ENCODE measurements at regions not wholly inside any gene's neighbourhood (a gene's known extent, or its start where the extent isn't known, plus 50 kb on each side); places are given as distances from the start of the nearest gene placed in this dataset.

- no peaks in the 10 kb centered on the region for H4K20me1 ChIP-seq (ENCODE audit: low read depth, low read length)
- H3K27me3 ChIP-seq (ENCODE audit: low read length), result no peaks in the 10 kb centered on the region
- no peaks in the 10 kb centered on the region for H3K36me3 ChIP-seq (ENCODE audit: low read length)
- no peaks in the 10 kb centered on the region for H3K9me2 ChIP-seq (replicated peaks; ENCODE audit: insufficient read depth, low read length)
- H3K9ac ChIP-seq (ENCODE audit: low read length), result no peak overlapping the region
- H3K4me3 ChIP-seq (ENCODE audit: insufficient read depth, low read length, poor library complexity, severe bottlenecking), result no peak overlapping the region
- H3K79me2 ChIP-seq (ENCODE audit: insufficient read depth, low read length), result no peaks in the 10 kb centered on the region
- no peak for TF ChIP-seq EZH2phosphoT487 (conservative IDR thresholded peaks at IDR 0.05; ENCODE audit: low read length)
- TF ChIP-seq CTCF (IDR thresholded peaks at IDR 0.05; ENCODE audit: insufficient read depth, low read length, poor library complexity, severe bottlenecking), result no peak
- H2AFZ ChIP-seq (ENCODE audit: low read depth, low read length, severe bottlenecking), result no peak overlapping the region
- no peak overlapping the region for H3K4me2 ChIP-seq (ENCODE audit: low read depth, low read length, poor library complexity, severe bottlenecking)
- no peaks in the 10 kb centered on the region for H3K9me3 ChIP-seq (ENCODE audit: insufficient read depth, low read length)
- H3K27ac ChIP-seq (ENCODE audit: low read depth, low read length), result no peak overlapping the region
- H3F3A ChIP-seq (ENCODE audit: insufficient read depth), result no peaks in the 10 kb centered on the region
Observed at GRCh38 chr10:89954061-89954460, 252.7 kb downstream of the KIF20B start.

GRCh38 chr10:89954787-89955566, 253.6 kb downstream of the KIF20B start:
- no peaks in the 10 kb centered on the region for H3K36me3 ChIP-seq (ENCODE audit: low read length)
- no peak overlapping the region for H3K9ac ChIP-seq (ENCODE audit: low read length)
- H3K79me2 ChIP-seq (ENCODE audit: insufficient read depth, low read length), result no peaks in the 10 kb centered on the region
- H3K27ac ChIP-seq (ENCODE audit: low read depth, low read length), result no peak overlapping the region
- no peaks in the 10 kb centered on the region for H3K9me2 ChIP-seq (replicated peaks; ENCODE audit: insufficient read depth, low read length)
- no peak for TF ChIP-seq EZH2phosphoT487 (conservative IDR thresholded peaks at IDR 0.05; ENCODE audit: low read length)
- no peak for TF ChIP-seq CTCF (IDR thresholded peaks at IDR 0.05; ENCODE audit: insufficient read depth, low read length, poor library complexity, severe bottlenecking)
- no peak overlapping the region for H3K4me2 ChIP-seq (ENCODE audit: low read depth, low read length, poor library complexity, severe bottlenecking)
- no peaks in the 10 kb centered on the region for H3K9me3 ChIP-seq (ENCODE audit: insufficient read depth, low read length)
- no peaks in the 10 kb centered on the region for H3K27me3 ChIP-seq (ENCODE audit: low read length)
- H4K20me1 ChIP-seq (ENCODE audit: low read depth, low read length), result no peaks in the 10 kb centered on the region
- H2AFZ ChIP-seq (ENCODE audit: low read depth, low read length, severe bottlenecking), result no peak overlapping the region
- H3K4me3 ChIP-seq (ENCODE audit: insufficient read depth, low read length, poor library complexity, severe bottlenecking), result no peak overlapping the region
- no peaks in the 10 kb centered on the region for H3F3A ChIP-seq (ENCODE audit: insufficient read depth)

DNA sequence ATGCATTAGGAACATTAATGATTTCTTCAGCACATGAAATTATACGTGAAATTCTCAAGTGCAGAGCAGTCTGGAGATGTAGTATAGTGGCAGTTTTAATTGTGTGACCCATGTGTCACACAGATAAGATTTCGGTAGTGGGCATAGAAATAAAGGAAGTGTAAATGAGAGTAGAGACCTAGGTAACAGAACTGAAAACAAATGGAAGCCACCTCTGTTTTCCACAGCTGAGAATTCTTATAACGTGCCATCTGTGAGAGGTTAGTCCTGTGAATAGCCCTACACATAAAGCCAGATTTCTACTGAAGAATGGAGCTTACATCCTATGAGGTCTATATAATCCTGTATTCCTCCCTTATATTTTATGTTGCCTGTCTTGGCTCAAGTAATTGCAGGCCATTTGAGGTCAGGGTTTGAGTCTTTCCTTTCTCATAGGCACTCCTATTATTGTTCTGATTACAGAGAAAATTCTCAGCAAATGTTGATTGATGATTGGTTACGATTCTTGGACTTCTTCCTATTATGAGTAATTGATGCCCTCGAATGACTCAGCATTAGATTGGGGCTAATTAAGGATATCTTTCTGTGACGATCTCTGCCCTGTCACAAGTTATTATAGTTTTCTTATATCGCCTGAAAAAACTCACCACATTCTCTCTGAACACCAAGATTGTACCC, 258.2 kb downstream of the KIF20B start:
- Histone ChIP-seq H3K9me2 (replicated peaks; ENCODE audit: insufficient read depth, low read length) (no peaks in the 10 kb centered on the region), H3K4me3 (ENCODE audit: insufficient read depth, low read length, poor library complexity, severe bottlenecking) (no peak overlapping the region), H3K9ac (ENCODE audit: low read length) (no peak overlapping the region), H4K20me1 (ENCODE audit: low read depth, low read length) (no peaks in the 10 kb centered on the region), H3K27ac (ENCODE audit: low read depth, low read length) (no peak overlapping the region), H2AFZ (ENCODE audit: low read depth, low read length, severe bottlenecking) (no peak overlapping the region), H3K9me3 (ENCODE audit: insufficient read depth, low read length) (no peaks in the 10 kb centered on the region), H3K4me2 (ENCODE audit: low read depth, low read length, poor library complexity, severe bottlenecking) (no peak overlapping the region), H3F3A (ENCODE audit: insufficient read depth) (no peaks in the 10 kb centered on the region), H3K79me2 (ENCODE audit: insufficient read depth, low read length) (no peaks in the 10 kb centered on the region), H3K36me3 (ENCODE audit: low read length) (no peaks in the 10 kb centered on the region), H3K27me3 (ENCODE audit: low read length) (no peaks in the 10 kb centered on the region)
- TF ChIP-seq EZH2phosphoT487 (conservative IDR thresholded peaks at IDR 0.05; ENCODE audit: low read length) (no peak), CTCF (IDR thresholded peaks at IDR 0.05; ENCODE audit: insufficient read depth, low read length, poor library complexity, severe bottlenecking) (no peak)

Data from SU-DHL-6 (cell line).